Peyer's patch (tissue), 4 donors: ENCODE measurements at regions not wholly inside any gene's neighbourhood (a gene's known extent, or its start where the extent isn't known, plus 50 kb on each side); places are given as distances from the start of the nearest gene placed in this dataset.

Experiments
- CTCF ChIP-seq, 6 experiments: fragments of 450-650 bp in 4 of 6; fragments of 200-600 bp in 2 of 6; sonication (generic) in 1 of 6; IDR thresholded peaks; one replicate each; pipeline ENCODE4 v1.5.1; 2017 to 2019; ENCODE audit warnings: antibody characterized with exemption in 6 of 6, mild to moderate bottlenecking in 3 of 6, moderate library complexity in 1 of 6
- POLR2A ChIP-seq, 2 donors: fragments of 450-650 bp; IDR thresholded peaks; one replicate each; pipeline ENCODE4 v1.5.1; 2017; ENCODE audit warnings: antibody characterized with exemption in 2 of 2, mild to moderate bottlenecking in 2 of 2, moderate library complexity in 2 of 2

GRCh38 chr1:219782311-219782710 lies 146.0 kb downstream of the SLC30A10 start:
- no peak for TF ChIP-seq CTCF (IDR thresholded peaks at IDR 0.05)
- TF ChIP-seq POLR2A (IDR thresholded peaks at IDR 0.05), result no peak
